OCI-LY1 (cell line): ENCODE measurements at regions not wholly inside any gene's neighbourhood (a gene's known extent, or its start where the extent isn't known, plus 50 kb on each side); places are given as distances from the start of the nearest gene placed in this dataset.

ENCODE experiments used
- H2AFZ ChIP-seq: fragments of 200-600 bp; sonication (generic), shearing (Covaris generic); 2 replicates; pipeline ENCODE4 v1.6.0; 2014; ENCODE audit warnings: antibody characterized with exemption, mild to moderate bottlenecking, low read length
- H3F3A ChIP-seq: fragments of 200-600 bp; sonication (generic), shearing (Covaris generic); 2 replicates; pipeline ENCODE4 v1.6.0; 2014; ENCODE audit warnings: mild to moderate bottlenecking, antibody characterized with exemption, low read length, moderate library complexity; ENCODE audit not compliant: insufficient read depth
- H3K27ac ChIP-seq: fragments of 200-600 bp; sonication (generic); 2 replicates; pipeline ENCODE4 v1.5.1; 2014; ENCODE audit warnings: low read length, mixed run types, mild to moderate bottlenecking, low read depth; ENCODE audit not compliant: poor library complexity, severe bottlenecking
- H3K27me3 ChIP-seq: fragments of 200-600 bp; sonication (generic); 2 replicates; pipeline ENCODE4 v1.6.0; 2014; ENCODE audit warnings: antibody characterized with exemption, mild to moderate bottlenecking, low read length, moderate library complexity; ENCODE audit not compliant: insufficient read depth
- H3K36me3 ChIP-seq: fragments of 200-600 bp; sonication (generic); 2 replicates; pipeline ENCODE4 v1.6.1; 2014; ENCODE audit warnings: mild to moderate bottlenecking, antibody characterized with exemption, low read length, moderate library complexity, mixed read lengths; ENCODE audit not compliant: insufficient read depth
- H3K4me1 ChIP-seq: fragments of 200-600 bp; sonication (generic); 2 replicates; pipeline ENCODE4 v1.5.1; 2014; ENCODE audit warnings: mild to moderate bottlenecking, low read length, moderate library complexity; ENCODE audit not compliant: insufficient read depth, severe bottlenecking
- H3K4me2 ChIP-seq: fragments of 200-600 bp; sonication (generic), shearing (Covaris generic); 2 replicates; pipeline ENCODE4 v1.6.1; 2014; ENCODE audit warnings: low read length
- H3K4me3 ChIP-seq: fragments of 200-600 bp; sonication (generic); 2 replicates; pipeline ENCODE4 v1.5.1; 2014; ENCODE audit warnings: low read length, low read depth, mild to moderate bottlenecking, mixed read lengths; ENCODE audit not compliant: poor library complexity, severe bottlenecking
- H3K79me2 ChIP-seq: fragments of 200-600 bp; shearing (Covaris generic); 2 replicates; pipeline ENCODE4 v1.6.1; 2016; ENCODE audit warnings: mixed run types, low read length, mixed read lengths; ENCODE audit not compliant: insufficient read depth
- H3K9ac ChIP-seq: fragments of 200-600 bp; sonication (generic), shearing (Covaris generic); 2 replicates; pipeline ENCODE4 v1.6.1; 2014; ENCODE audit warnings: mild to moderate bottlenecking, low read length, mixed read lengths
- H3K9me2 ChIP-seq: fragments of 200-600 bp; sonication (generic), shearing (Covaris generic); 2 replicates; pipeline ENCODE4 v1.6.1; 2014; ENCODE audit warnings: low read depth, mild to moderate bottlenecking, low read length, mixed read lengths
- H3K9me3 ChIP-seq: fragments of 200-600 bp; shearing (Covaris generic); 2 replicates; pipeline ENCODE4 v1.6.1; 2014; ENCODE audit warnings: low read length, mixed read lengths
- H4K20me1 ChIP-seq: fragments of 200-600 bp; sonication (generic), shearing (Covaris generic); 2 replicates; pipeline ENCODE4 v1.6.0; 2016; ENCODE audit warnings: mild to moderate bottlenecking, low read length; ENCODE audit not compliant: insufficient read depth
- CTCF ChIP-seq: fragments of 200-600 bp; sonication (generic), shearing (Covaris generic); IDR thresholded peaks from 2 replicates; pipeline ENCODE4 v1.5.1; 2017; ENCODE audit warnings: mild to moderate bottlenecking, antibody characterized with exemption, low read length, moderate library complexity, mixed read lengths
- EZH2 ChIP-seq: fragments of 200-600 bp; sonication (generic), shearing (Covaris generic); IDR thresholded peaks from 2 replicates; pipeline ENCODE4 v1.8.0; 2017; ENCODE audit warnings: borderline replicate concordance, mixed run types, mild to moderate bottlenecking, antibody characterized with exemption, low read length, moderate library complexity, mixed read lengths

GRCh38 chr3:72213296-72214065 is 428.5 kb upstream of the PROK2 start:
- Histone ChIP-seq H3K9me2 (no peaks in the 10 kb centered on the region), H3K27ac (no peak overlapping the region), H3K4me1 (no peaks in the 10 kb centered on the region), H3K27me3 (no peaks in the 10 kb centered on the region), H3K4me2 (no peak overlapping the region), H3K79me2 (no peaks in the 10 kb centered on the region), H2AFZ (no peak overlapping the region), H3F3A (no peaks in the 10 kb centered on the region), H4K20me1 (no peaks in the 10 kb centered on the region), H3K9ac (no peak overlapping the region), H3K9me3 (no peaks in the 10 kb centered on the region), H3K4me3 (no peak overlapping the region), H3K36me3 (no peaks in the 10 kb centered on the region)
- TF ChIP-seq CTCF (no peak), EZH2 (no peak)

GRCh38 chr3:72212396-72212795 is 427.4 kb upstream of the PROK2 start:
- no peaks in the 10 kb centered on the region for H3K27me3 ChIP-seq
- no peaks in the 10 kb centered on the region for H3K4me1 ChIP-seq
- no peaks in the 10 kb centered on the region for H3K9me2 ChIP-seq
- no peak overlapping the region for H3K9ac ChIP-seq
- H2AFZ ChIP-seq: no peak overlapping the region
- no peak overlapping the region for H3K4me3 ChIP-seq
- H3K36me3 ChIP-seq: no peaks in the 10 kb centered on the region
- H3K9me3 ChIP-seq: no peaks in the 10 kb centered on the region
- no peaks in the 10 kb centered on the region for H3K79me2 ChIP-seq
- no peaks in the 10 kb centered on the region for H4K20me1 ChIP-seq
- TF ChIP-seq CTCF (no peak), EZH2 (no peak)
- H3K27ac ChIP-seq: no peak overlapping the region
- no peaks in the 10 kb centered on the region for H3F3A ChIP-seq
- H3K4me2 ChIP-seq: no peak overlapping the region

GRCh38 chr3:72210261-72210660 is 425.3 kb upstream of the PROK2 start:
- no peaks in the 10 kb centered on the region for H3K79me2 ChIP-seq
- no peaks in the 10 kb centered on the region for H4K20me1 ChIP-seq
- H3K36me3 ChIP-seq: no peaks in the 10 kb centered on the region
- TF ChIP-seq EZH2 (no peak), CTCF (no peak)
- no peak overlapping the region for H3K4me3 ChIP-seq
- H3K4me1 ChIP-seq: no peaks in the 10 kb centered on the region
- no peaks in the 10 kb centered on the region for H3K9me3 ChIP-seq
- no peaks in the 10 kb centered on the region for H3K27me3 ChIP-seq
- no peaks in the 10 kb centered on the region for H3K9me2 ChIP-seq
- no peak overlapping the region for H3K9ac ChIP-seq
- H3K4me2 ChIP-seq: no peak overlapping the region
- H3F3A ChIP-seq: no peaks in the 10 kb centered on the region
- no peak overlapping the region for H2AFZ ChIP-seq
- H3K27ac ChIP-seq: no peak overlapping the region
